ENCODE measurements at regions not wholly inside any gene's neighbourhood (a gene's known extent, or its start where the extent isn't known, plus 50 kb on each side); places are given as distances from the start of the nearest gene placed in this dataset.

GRCh38 chr9:119004618-119004990, 364.6 kb downstream of the BRINP1 start:
- H3K27ac ChIP-seq: peak overlapping the region in 1 of 21 experiments; percentile 61
- H3K4me3 ChIP-seq: no peak overlapping the region

GRCh38 chr9:119005162-119005561, 364.1 kb downstream of the BRINP1 start:
- Histone ChIP-seq H3K4me3 (no peak overlapping the region), H3K27ac (peak overlapping the region in 1 of 21 experiments; percentile 61)

- no peak overlapping the region for H3K4me3 ChIP-seq
- H3K27ac ChIP-seq: no peak overlapping the region
These were observed 360.0 kb downstream of the BRINP1 start for GRCh38 chr9:119009249-119009648.

- no peak overlapping the region for H3K27ac ChIP-seq
- H3K4me3 ChIP-seq: no peak overlapping the region
These were observed 349.0 kb downstream of the BRINP1 start for GRCh38 chr9:119020284-119020683.

GRCh38 chr9:119020730-119021333, 348.4 kb downstream of the BRINP1 start:
- Histone ChIP-seq H3K4me3 (no peak overlapping the region), H3K27ac (no peak overlapping the region)

GRCh38 chr9:119026120-119026519, 343.1 kb downstream of the BRINP1 start:
- peak overlapping the region in 8 of 21 experiments; percentile 5 to 73 (median 40) for H3K27ac ChIP-seq
- H3K4me3 ChIP-seq: no peak overlapping the region

- Histone ChIP-seq H3K4me3 (no peak overlapping the region), H3K27ac (peak overlapping the region in 5 of 21 experiments; percentile 0 to 63 (median 23))
These were observed 341.1 kb downstream of the BRINP1 start for GRCh38 chr9:119027901-119028699.

GRCh38 chr9:119029886-119030285, 339.3 kb downstream of the BRINP1 start:
- Histone ChIP-seq H3K4me3 (no peak overlapping the region), H3K27ac (no peak overlapping the region)

- H3K27ac ChIP-seq: no peak overlapping the region
These were observed 335.6 kb downstream of the BRINP1 start for GRCh38 chr9:119033596-119033995.

GRCh38 chr9:119036969-119037368, 332.3 kb downstream of the BRINP1 start:
- Histone ChIP-seq H3K4me3 (no peak overlapping the region), H3K27ac (no peak overlapping the region)

More at GRCh38 chr9:119033596-119033995, 335.6 kb downstream of the BRINP1 start:
- H3K4me3 ChIP-seq: no peak overlapping the region

GRCh38 chr9:119043996-119044395, 325.2 kb downstream of the BRINP1 start:
- no peak overlapping the region for H3K4me3 ChIP-seq
- H3K27ac ChIP-seq: no peak overlapping the region

- Histone ChIP-seq H3K27ac (no peak overlapping the region), H3K4me3 (no peak overlapping the region)
These were observed 324.4 kb downstream of the BRINP1 start for GRCh38 chr9:119044806-119045205.

GRCh38 chr9:119047513-119048307, 321.5 kb downstream of the BRINP1 start:
- Histone ChIP-seq H3K4me3 (no peak overlapping the region), H3K27ac (no peak overlapping the region)

GRCh38 chr9:119050281-119050680, 319.0 kb downstream of the BRINP1 start:
- Histone ChIP-seq H3K4me3 (no peak overlapping the region), H3K27ac (no peak overlapping the region)

GRCh38 chr9:119052339-119053030, 316.8 kb downstream of the BRINP1 start:
- H3K27ac ChIP-seq: no peak overlapping the region
- no peak overlapping the region for H3K4me3 ChIP-seq

GRCh38 chr9:119053070-119053469, 316.2 kb downstream of the BRINP1 start:
- H3K4me3 ChIP-seq: no peak overlapping the region
- no peak overlapping the region for H3K27ac ChIP-seq

- no peak overlapping the region for H3K27ac ChIP-seq
These were observed 308.4 kb downstream of the BRINP1 start for GRCh38 chr9:119060629-119061385.

GRCh38 chr9:119071636-119072035, 297.6 kb downstream of the BRINP1 start:
- H3K27ac ChIP-seq: no peak overlapping the region

More at GRCh38 chr9:119060629-119061385, 308.4 kb downstream of the BRINP1 start:
- H3K4me3 ChIP-seq: no peak overlapping the region

GRCh38 chr9:119074017-119074416, 295.2 kb downstream of the BRINP1 start:
- Histone ChIP-seq H3K27ac (no peak overlapping the region), H3K4me3 (no peak overlapping the region)

More at GRCh38 chr9:119071636-119072035, 297.6 kb downstream of the BRINP1 start:
- no peak overlapping the region for H3K4me3 ChIP-seq

All from skin epidermis (tissue), 12 donors.